Heart left ventricle (tissue), 16 donors: ENCODE measurements at regions not wholly inside any gene's neighbourhood (a gene's known extent, or its start where the extent isn't known, plus 50 kb on each side); places are given as distances from the start of the nearest gene placed in this dataset.

Experiments used
- ATAC-seq, 4 donors: fragments of 200-7000 bp; cut with Tn5 transposase; one replicate each; pipeline ENCODE4 v1.9.1; 2020 to 2022; ENCODE audit warnings: moderate library complexity in 4 of 4, mild to moderate bottlenecking in 3 of 4, moderate number of reproducible peaks in 1 of 4
- DNase-seq, 5 donors: peaks; one replicate each; pipeline ENCODE4 v3.0.0-alpha.2; 2020
- H3K27ac ChIP-seq, 12 donors: fragments of 200-600 bp; sonication (generic) in 4 of 12; one replicate each; pipeline versions ENCODE4 v1.5.0 to v1.8.0; 2016 to 2022; ENCODE audit warnings: mild to moderate bottlenecking in 2 of 12
- H3K27me3 ChIP-seq, 9 donors: fragments of 200-600 bp; sonication (generic) in 2 of 9; one replicate each; pipeline versions ENCODE4 v1.5.1 to v1.8.0; 2016 to 2022; ENCODE audit warnings: mild to moderate bottlenecking in 3 of 9
- H3K36me3 ChIP-seq, 9 donors: fragments of 200-600 bp; sonication (generic) in 2 of 9; one replicate each; pipeline versions ENCODE4 v1.5.0 to v1.8.0; 2018 to 2022; ENCODE audit warnings: mild to moderate bottlenecking in 2 of 9
- H3K4me1 ChIP-seq, 12 donors: fragments of 200-600 bp; sonication (generic) in 4 of 12; one replicate each; pipeline versions ENCODE4 v1.5.0 to v1.8.0; 2016 to 2022; ENCODE audit warnings: mild to moderate bottlenecking in 3 of 12
- H3K4me3 ChIP-seq, 12 donors: fragments of 200-600 bp; sonication (generic) in 4 of 12; one replicate each; pipeline versions ENCODE4 v1.5.0 to v1.8.0; 2017 to 2022; ENCODE audit warnings: mild to moderate bottlenecking in 9 of 12, moderate library complexity in 4 of 12
- H3K9me3 ChIP-seq, 12 donors: fragments of 200-600 bp; sonication (generic) in 4 of 12; one replicate each; pipeline versions ENCODE4 v1.5.0 to v1.8.0; 2016 to 2022; ENCODE audit warnings: mild to moderate bottlenecking in 1 of 12
- POLR2A ChIP-seq, 2 donors: fragments of 450-650 bp; IDR thresholded peaks; one replicate each; pipeline ENCODE4 v1.6.1; 2017; ENCODE audit warnings: antibody characterized with exemption in 2 of 2, mild to moderate bottlenecking in 2 of 2, moderate library complexity in 2 of 2
- WGBS, 4 donors: extraction: QIAGEN DNeasy Blood & Tissue Kit in 2 of 4; methylation state at CpG; one replicate each; pipeline versions ENCODE4 v1.1.5 to v1.1.7; 2013 to 2018; 5-methylcytosine and 5-hydroxymethylcytosine counted together
- intact Hi-C, 10 donors: fragments of 100-400 bp; cut with DNase I; formaldehyde crosslinking; loops; one replicate each; pipeline versions ENCODE4 v1.11.1 to v1.14.2; 2022
- TF ChIP-seq, protein P1 (sequence below), 12 donors: fragments of 200-600 bp; sonication (generic) in 4 of 12; IDR thresholded peaks; one replicate each; pipeline versions ENCODE4 v1.5.0 to v1.8.0; 2018 to 2022; ENCODE audit warnings: antibody characterized with exemption in 12 of 12, mild to moderate bottlenecking in 5 of 12
- donor health status: ischemic (EF 13 %, LVEDD 7.1; RV severe dilation, severe dysfunction).
- donor health status: healthy with polysubstance abuse.
- donor health status: DM: no; HTN: yes; CAD: no.
- donor health status: DM: no; HTN: no; CAD: no.
- donor health status: ischemic (EF 25% LVEDD 6.9; RV normal size, moderate dysfunction).
- donor health status: ischemic (EF 25% LVEDD 5.7; RV mildly dilated, moderate dysfunction).
- donor health status: healthy.
- donor health status: DM: yes; HTN: yes; CAD: no.
- donor health status: ischemic (EF 35%, LVEDD 5.7; RV mildly dilated, moderate dysfunction).
- donor health status: nonischemic (EF 11% LVEDD 7.7; RV severe dilation, severe dysfunction).
- donor health status: DM: yes; HTN: yes; CAD: no.
- donor health status: PGD.
- donor health status: ischemic (EF 29% LVEDD 5.4; RV normal size, mild dysfunction).
- donor health status: nonischemic (EF 23%, LVEDD 6.1; RV moderate dilation, normal function).

DNA sequence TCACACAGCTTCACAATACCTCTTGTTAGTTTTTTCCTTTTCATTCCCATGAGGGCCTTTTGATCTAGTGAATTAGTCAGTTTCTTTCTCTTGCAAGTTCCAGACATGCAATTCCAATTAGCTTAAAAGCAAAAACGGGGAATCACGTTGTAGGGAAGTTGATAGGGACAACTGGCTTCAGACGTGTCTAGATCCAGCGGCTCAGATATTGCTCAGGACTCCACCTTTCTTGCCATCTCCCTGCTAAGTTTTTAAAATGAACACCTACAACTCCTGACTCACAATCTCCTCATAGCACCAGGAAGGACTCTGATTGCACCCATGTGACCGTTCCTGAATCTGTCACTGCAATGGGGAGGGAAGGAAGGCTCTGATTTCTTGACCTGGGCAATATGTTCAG is 63.8 kb upstream of the ARHGAP29 start:
- Histone ChIP-seq H3K4me3 (no peak overlapping the region), H3K27ac (peak overlapping the region; percentile 1 to 88 (median 74)), H3K4me1 (peaks cover 2 to 70% (median 43%) of the 10 kb centered on the region in 12 donors), H3K27me3 (no peaks in the 10 kb centered on the region), H3K9me3 (no peaks in the 10 kb centered on the region), H3K36me3 (no peaks in the 10 kb centered on the region)
- ATAC-seq, result no peak
- DNase-seq, result no peak
- TF ChIP-seq, protein P1, sequence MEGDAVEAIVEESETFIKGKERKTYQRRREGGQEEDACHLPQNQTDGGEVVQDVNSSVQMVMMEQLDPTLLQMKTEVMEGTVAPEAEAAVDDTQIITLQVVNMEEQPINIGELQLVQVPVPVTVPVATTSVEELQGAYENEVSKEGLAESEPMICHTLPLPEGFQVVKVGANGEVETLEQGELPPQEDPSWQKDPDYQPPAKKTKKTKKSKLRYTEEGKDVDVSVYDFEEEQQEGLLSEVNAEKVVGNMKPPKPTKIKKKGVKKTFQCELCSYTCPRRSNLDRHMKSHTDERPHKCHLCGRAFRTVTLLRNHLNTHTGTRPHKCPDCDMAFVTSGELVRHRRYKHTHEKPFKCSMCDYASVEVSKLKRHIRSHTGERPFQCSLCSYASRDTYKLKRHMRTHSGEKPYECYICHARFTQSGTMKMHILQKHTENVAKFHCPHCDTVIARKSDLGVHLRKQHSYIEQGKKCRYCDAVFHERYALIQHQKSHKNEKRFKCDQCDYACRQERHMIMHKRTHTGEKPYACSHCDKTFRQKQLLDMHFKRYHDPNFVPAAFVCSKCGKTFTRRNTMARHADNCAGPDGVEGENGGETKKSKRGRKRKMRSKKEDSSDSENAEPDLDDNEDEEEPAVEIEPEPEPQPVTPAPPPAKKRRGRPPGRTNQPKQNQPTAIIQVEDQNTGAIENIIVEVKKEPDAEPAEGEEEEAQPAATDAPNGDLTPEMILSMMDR (IDR thresholded peaks at IDR 0.05), result no peak
- no peak for TF ChIP-seq POLR2A (IDR thresholded peaks at IDR 0.05)
- intact Hi-C loops, result loop anchor here in 1 of 10 donors (5.0 kb wide), 1 partner anchor 44 kb away; no protein-coding TSS in a partner anchor
- 51 to 69% (median 60%) methylated on average over 5 of the region's 5 CpGs for WGBS, 4 donors

DNA sequence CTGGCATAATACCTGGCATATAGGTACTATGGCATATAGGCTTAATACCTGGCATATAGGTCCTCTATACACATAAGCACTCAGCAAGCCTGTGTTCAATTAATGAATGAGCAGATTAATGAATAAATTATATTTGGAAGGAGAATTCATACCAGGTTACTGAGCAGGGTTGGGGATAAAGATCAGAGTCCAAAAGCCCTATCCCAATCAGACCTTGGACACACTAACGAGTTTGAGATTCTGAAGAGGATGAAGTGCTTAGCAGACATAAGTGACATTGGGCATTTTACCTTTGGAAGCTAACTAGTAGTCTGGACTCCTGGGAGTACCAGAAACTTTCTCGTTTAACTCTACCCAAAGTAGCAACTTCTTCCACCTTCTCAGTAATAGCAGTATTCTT is 63.3 kb upstream of the ARHGAP29 start:
- no peaks in the 10 kb centered on the region for H3K36me3 ChIP-seq
- no peak overlapping the region for H3K4me3 ChIP-seq
- H3K4me1 ChIP-seq, result peaks cover 2 to 75% (median 41%) of the 10 kb centered on the region in 12 donors
- ATAC-seq (no peak), DNase-seq (no peak)
- H3K27ac ChIP-seq, result peak overlapping the region; percentile 1 to 88 (median 74)
- TF ChIP-seq, protein P1 (IDR thresholded peaks at IDR 0.05), result no peak
- no peak for TF ChIP-seq POLR2A (IDR thresholded peaks at IDR 0.05)
- intact Hi-C loops, result loop anchor here in 1 of 10 donors (5.0 kb wide), 1 partner anchor 43 kb away; no protein-coding TSS in a partner anchor
- no peaks in the 10 kb centered on the region for H3K9me3 ChIP-seq
- 63 to 77% (median 72%) methylated on average over 2 of the region's 2 CpGs for WGBS, 4 donors
- H3K27me3 ChIP-seq, result no peaks in the 10 kb centered on the region

DNA sequence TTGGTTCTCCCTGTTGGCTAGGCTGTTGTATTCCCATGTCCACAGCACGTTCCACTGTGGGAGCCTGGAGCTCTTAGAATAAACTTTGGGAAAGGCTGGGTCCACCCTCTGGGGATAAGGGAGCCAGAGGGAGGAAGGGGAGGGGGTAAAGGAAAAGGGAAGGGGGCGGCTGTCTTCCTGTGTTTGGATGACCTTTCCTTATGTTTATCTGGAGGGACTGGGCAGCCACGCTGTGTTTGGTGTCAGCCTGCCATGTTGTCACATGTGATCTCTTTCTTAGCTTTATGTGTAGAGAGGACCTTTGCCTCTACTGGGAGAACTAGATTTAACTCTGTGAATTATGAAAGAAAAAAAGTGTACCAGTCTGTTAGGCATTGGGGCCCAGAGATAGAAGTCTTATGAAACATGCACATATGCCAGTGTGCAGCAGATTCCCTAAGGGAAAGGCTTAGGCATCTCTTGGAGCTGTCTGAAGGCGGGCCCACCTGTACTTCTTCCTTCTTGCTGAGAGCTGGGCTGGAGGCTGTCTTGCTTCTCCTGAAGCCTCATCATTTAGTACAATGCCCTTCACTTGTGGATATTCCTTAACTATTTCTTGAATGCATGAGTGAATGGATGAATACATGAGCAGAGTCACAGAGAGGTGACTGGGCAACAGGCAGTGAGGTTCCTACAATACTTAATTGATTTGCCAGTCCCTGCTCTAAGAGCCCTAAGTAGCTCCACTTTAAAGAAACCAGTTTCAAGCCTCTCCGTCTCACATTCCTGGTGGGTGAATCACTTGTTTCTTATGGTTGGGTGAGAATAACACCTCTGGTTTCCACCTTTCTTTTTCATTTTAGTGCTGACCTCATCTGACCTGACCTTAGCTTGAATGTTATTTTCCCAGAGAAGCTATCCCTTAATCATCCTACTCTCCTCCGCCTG is 62.5 kb upstream of the ARHGAP29 start:
- H3K27ac ChIP-seq, result peak overlapping the region; percentile 57 to 88 (median 76)
- no peaks in the 10 kb centered on the region for H3K27me3 ChIP-seq
- ATAC-seq, result peak; percentile 47 to 73 (median 62)
- no peaks in the 10 kb centered on the region for H3K9me3 ChIP-seq
- 51 to 65% (median 62%) methylated on average over 6 of the region's 6 CpGs for WGBS, 4 donors
- peaks cover 2 to 79% (median 43%) of the 10 kb centered on the region in 12 donors for H3K4me1 ChIP-seq
- no peaks in the 10 kb centered on the region for H3K36me3 ChIP-seq
- intact Hi-C loops, result loop anchor here in 6 of 10 donors (2.0 to 5.0 kb wide), 5 partner anchors 23 to 53 kb away; no protein-coding TSS in a partner anchor
- DNase-seq, result peak in 4 of 5 donors; percentile 35 to 55 (median 44)
- no peak overlapping the region for H3K4me3 ChIP-seq
- TF ChIP-seq, protein P1 (IDR thresholded peaks at IDR 0.05), result no peak

DNA sequence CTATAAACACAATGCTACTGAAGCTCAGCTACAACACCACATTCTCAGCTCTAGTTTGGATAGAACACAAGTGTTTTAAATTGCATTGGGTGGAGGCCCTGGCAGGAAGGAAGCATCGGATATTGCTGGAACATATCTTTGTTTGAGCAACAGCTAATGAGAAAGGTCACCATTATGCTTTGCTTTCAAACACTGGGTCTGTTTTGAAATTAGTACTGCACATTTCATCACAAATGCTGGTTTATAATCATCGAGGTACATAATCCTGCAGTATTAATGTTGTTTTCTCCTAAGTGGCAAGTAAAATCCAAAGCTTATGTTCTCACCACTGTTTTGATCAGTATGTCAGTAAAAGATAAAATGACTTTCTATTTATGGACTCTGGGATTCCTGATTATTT is 61.5 kb upstream of the ARHGAP29 start:
- Histone ChIP-seq H3K4me1 (peaks cover 2 to 78% (median 40%) of the 10 kb centered on the region in 12 donors), H3K27me3 (no peaks in the 10 kb centered on the region), H3K9me3 (no peaks in the 10 kb centered on the region), H3K36me3 (no peaks in the 10 kb centered on the region), H3K4me3 (no peak overlapping the region), H3K27ac (peak overlapping the region; percentile 57 to 88 (median 76))
- peak; percentile 61 to 78 (median 72) for ATAC-seq
- intact Hi-C loops, result loop anchor here in 5 of 10 donors (2.0 to 5.0 kb wide), 4 partner anchors 24 to 52 kb away; no protein-coding TSS in a partner anchor
- 20 to 50% (median 29%) methylated on average over 2 of the region's 2 CpGs for WGBS, 4 donors
- no peak for TF ChIP-seq POLR2A (IDR thresholded peaks at IDR 0.05)
- TF ChIP-seq, protein P1 (IDR thresholded peaks at IDR 0.05), result no peak
- DNase-seq, result peak in 1 of 5 donors; percentile 31
